ENCODE measurements at regions not wholly inside any gene's neighbourhood (a gene's known extent, or its start where the extent isn't known, plus 50 kb on each side); places are given as distances from the start of the nearest gene placed in this dataset.

- TF ChIP-seq POLR2AphosphoS5 (IDR thresholded peaks at IDR 0.05) = no peak
- TF ChIP-seq POLR2A (IDR thresholded peaks at IDR 0.05) = no peak
- no peak for TF ChIP-seq CTCF (IDR thresholded peaks at IDR 0.05 in 8 of 11, conservative IDR thresholded peaks at IDR 0.05 in 3 of 11)
Observed at GRCh38 chr3:34212656-34213055, 414.2 kb downstream of the PDCD6IP start.

Data from spleen (tissue), 7 donors.